ENCODE measurements at regions not wholly inside any gene's neighbourhood (a gene's known extent, or its start where the extent isn't known, plus 50 kb on each side); places are given as distances from the start of the nearest gene placed in this dataset.

DNA sequence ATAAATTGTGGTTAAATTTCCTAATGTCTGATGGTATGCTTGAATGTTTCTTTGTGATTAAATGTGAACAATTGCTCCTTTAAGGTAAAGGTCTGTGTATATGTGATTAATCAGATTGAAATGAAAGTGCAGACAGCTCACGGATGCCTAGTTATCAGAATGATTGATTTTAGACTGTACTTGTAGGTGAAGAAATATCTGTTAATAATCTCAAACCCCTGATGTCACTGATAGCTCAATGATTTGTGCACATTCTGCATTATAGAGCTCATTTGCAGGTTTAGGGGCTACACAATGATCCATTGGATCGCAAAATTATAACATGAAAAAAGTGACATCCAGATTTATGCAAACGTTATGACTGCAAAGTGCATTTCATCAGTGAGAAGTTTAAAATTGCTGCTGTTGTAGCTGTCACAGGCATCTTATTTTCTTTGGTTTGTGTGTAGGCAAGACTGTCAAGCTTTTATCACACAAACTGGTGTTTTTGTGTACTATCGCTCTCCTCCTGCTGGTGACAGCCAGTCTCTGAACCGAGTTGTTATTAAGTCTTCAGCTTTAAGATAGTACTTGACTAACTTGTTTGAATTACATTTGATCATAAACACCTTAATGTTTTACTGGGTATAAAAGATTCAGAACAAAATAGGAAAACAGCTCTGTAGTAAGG, 103.4 kb upstream of the RMST start:
- TF ChIP-seq, protein P1, sequence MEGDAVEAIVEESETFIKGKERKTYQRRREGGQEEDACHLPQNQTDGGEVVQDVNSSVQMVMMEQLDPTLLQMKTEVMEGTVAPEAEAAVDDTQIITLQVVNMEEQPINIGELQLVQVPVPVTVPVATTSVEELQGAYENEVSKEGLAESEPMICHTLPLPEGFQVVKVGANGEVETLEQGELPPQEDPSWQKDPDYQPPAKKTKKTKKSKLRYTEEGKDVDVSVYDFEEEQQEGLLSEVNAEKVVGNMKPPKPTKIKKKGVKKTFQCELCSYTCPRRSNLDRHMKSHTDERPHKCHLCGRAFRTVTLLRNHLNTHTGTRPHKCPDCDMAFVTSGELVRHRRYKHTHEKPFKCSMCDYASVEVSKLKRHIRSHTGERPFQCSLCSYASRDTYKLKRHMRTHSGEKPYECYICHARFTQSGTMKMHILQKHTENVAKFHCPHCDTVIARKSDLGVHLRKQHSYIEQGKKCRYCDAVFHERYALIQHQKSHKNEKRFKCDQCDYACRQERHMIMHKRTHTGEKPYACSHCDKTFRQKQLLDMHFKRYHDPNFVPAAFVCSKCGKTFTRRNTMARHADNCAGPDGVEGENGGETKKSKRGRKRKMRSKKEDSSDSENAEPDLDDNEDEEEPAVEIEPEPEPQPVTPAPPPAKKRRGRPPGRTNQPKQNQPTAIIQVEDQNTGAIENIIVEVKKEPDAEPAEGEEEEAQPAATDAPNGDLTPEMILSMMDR (optimal IDR thresholded peaks at IDR 0.05 in 1 of 3, IDR thresholded peaks at IDR 0.05 in 1 of 3, conservative IDR thresholded peaks at IDR 0.05 in 1 of 3; ENCODE audit: extremely low read depth in 1 of 3, insufficient read depth in 2 of 3, low read length in 3 of 3), result no peak
- no peak for TF ChIP-seq EZH2 (IDR thresholded peaks at IDR 0.05; ENCODE audit: low read length)
